HepG2 (cell line): ENCODE measurements at regions not wholly inside any gene's neighbourhood (a gene's known extent, or its start where the extent isn't known, plus 50 kb on each side); places are given as distances from the start of the nearest gene placed in this dataset.

Experiments
- ATAC-seq: fragments of 200-7000 bp; cut with Tn5 transposase; 3 replicates; pipeline ENCODE4 v1.9.1; 2020; ENCODE audit warnings: mild to moderate bottlenecking, moderate library complexity
- BruUV-seq: library from RNA; stranded (reverse); fragments of 400-500 nt; replicated peaks from 2 replicates; lab custom pipeline; 2021; lab: Mats Ljungman, UMichigan
- CTCF ChIA-PET: fragments of 300-600 bp; formaldehyde crosslinking; extraction: SDS; loops from one replicate; lab custom pipeline; 2021; ENCODE audit warnings: low total read pairs, inconsistent platforms, low intra/inter-chr PET ratio; lab: Yijun Ruan, JAX
- POLR2A ChIA-PET: fragments of 350-600 bp; sonication (Branson Sonifier 250); formaldehyde crosslinking; loops from one replicate; lab custom pipeline; 2020; ENCODE audit warnings: antibody characterized with exemption, inconsistent platforms; lab: Yijun Ruan, JAX
- DNase-seq: peaks from one replicate; pipeline ENCODE4 v3.0.0-alpha.2; 2015; ENCODE audit warnings: low spot score
- FAIRE-seq: peaks from 3 replicates; lab custom pipeline; 2011; peaks lifted over from hg19 to GRCh38; lab: Jason Lieb, UNC
- H2AFZ ChIP-seq: one replicate; pipeline ENCODE4 v1.6.1; 2011; ENCODE audit warnings: low read length, inconsistent platforms
- H3K27ac ChIP-seq: fragments of 300-600 bp; 3 replicates; pipeline ENCODE4 v1.8.0; 2011; ENCODE audit warnings: mixed run types, mild to moderate bottlenecking, mixed read lengths, low read length, inconsistent platforms; ENCODE audit not compliant: insufficient read depth; ENCODE audit errors: extremely low read length
- H3K27me3 ChIP-seq, 2 experiments: fragments of 200-600 bp in 1 of 2; 2 replicates in 1 of 2; 3 replicates in 1 of 2; pipeline versions ENCODE4 v1.6.0 to v1.8.0; 2011; ENCODE audit warnings: low read length in 2 of 2, mild to moderate bottlenecking in 2 of 2, moderate library complexity in 2 of 2, inconsistent platforms in 1 of 2; ENCODE audit not compliant: insufficient read depth in 2 of 2, control insufficient read depth in 1 of 2
- H3K36me3 ChIP-seq, 2 experiments: fragments of 200-600 bp in 1 of 2; replicated peaks in 1 of 2; 2 replicates in 1 of 2; 3 replicates in 1 of 2; pipeline versions ENCODE4 v1.5.1 to v1.8.0; 2011; ENCODE audit warnings: low read length in 2 of 2, inconsistent platforms in 1 of 2; ENCODE audit not compliant: insufficient read depth in 2 of 2, control insufficient read depth in 1 of 2
- H3K4me1 ChIP-seq: 2 replicates; pipeline ENCODE4 v1.5.1; 2012; ENCODE audit warnings: low read length, inconsistent platforms; ENCODE audit not compliant: insufficient read depth
- H3K4me2 ChIP-seq: 2 replicates; pipeline ENCODE4 v1.6.0; 2011; ENCODE audit warnings: low read depth, low read length, inconsistent platforms
- H3K4me3 ChIP-seq, 3 experiments: fragments of 200-600 bp in 1 of 3; sonication (generic), shearing (Covaris generic) in 1 of 3; replicated peaks in 1 of 3; 2 replicates each; pipeline ENCODE4 v1.5.1; 2011 to 2016; ENCODE audit warnings: low read length in 3 of 3, inconsistent platforms in 2 of 3, low read depth in 2 of 3, mild to moderate bottlenecking in 2 of 3, control low read depth in 1 of 3, mixed read lengths in 1 of 3; ENCODE audit not compliant: insufficient read depth in 1 of 3
- H3K79me2 ChIP-seq: one replicate; pipeline ENCODE4 v1.6.1; 2011; ENCODE audit warnings: low read length, inconsistent platforms; ENCODE audit not compliant: insufficient read depth
- H3K9ac ChIP-seq: 2 replicates; pipeline ENCODE4 v1.6.0; 2011; ENCODE audit warnings: mild to moderate bottlenecking, low read depth, low read length, inconsistent platforms; ENCODE audit not compliant: insufficient read depth
- H3K9me3 ChIP-seq: 2 replicates; pipeline ENCODE4 v1.5.1; 2012; ENCODE audit warnings: mild to moderate bottlenecking, low read length
- H4K20me1 ChIP-seq: 2 replicates; pipeline ENCODE4 v1.6.0; 2011; ENCODE audit warnings: inconsistent platforms, mild to moderate bottlenecking, low read length, moderate library complexity; ENCODE audit not compliant: insufficient read depth
- CCDC6 ChIP-seq: sonication (generic); formaldehyde crosslinking; IDR thresholded peaks from 2 replicates; pipeline ENCODE4 v1.8.1; 2022; ENCODE audit warnings: mild to moderate bottlenecking, missing genetic modification reagents, moderate library complexity
- DMAP1 ChIP-seq: IDR thresholded peaks from 2 replicates; pipeline ENCODE4 v1.6.1; 2016
- GABPA ChIP-seq, 2 experiments: IDR thresholded peaks; 2 replicates each; pipeline ENCODE4 v1.6.1; 2011 to 2016; ENCODE audit warnings: low read depth in 2 of 2, low read length in 1 of 2, missing biosample characterization in 1 of 2, missing genetic modification characterization in 1 of 2
- HNF4A ChIP-seq: sonication (generic); formaldehyde crosslinking; IDR thresholded peaks from 2 replicates; pipeline ENCODE4 v1.4.0; 2020; ENCODE audit warnings: missing genetic modification reagents
- MTA3 ChIP-seq: sonication (generic); formaldehyde crosslinking; IDR thresholded peaks from 2 replicates; pipeline ENCODE4 v1.4.0; 2020; ENCODE audit warnings: missing genetic modification reagents
- NCOA5 ChIP-seq: sonication (generic); formaldehyde crosslinking; IDR thresholded peaks from 2 replicates; pipeline ENCODE4 v1.4.0; 2020; ENCODE audit warnings: missing genetic modification reagents
- PAX8 ChIP-seq: sonication (generic); formaldehyde crosslinking; IDR thresholded peaks from 2 replicates; pipeline ENCODE4 v1.8.0; 2022; ENCODE audit warnings: mild to moderate bottlenecking, missing genetic modification reagents, borderline replicate concordance
- PRDM4 ChIP-seq: sonication (generic); formaldehyde crosslinking; IDR thresholded peaks from 2 replicates; pipeline ENCODE4 v1.9.0; 2021; ENCODE audit warnings: missing genetic modification reagents, borderline replicate concordance
- ZNF232 ChIP-seq: sonication (generic); formaldehyde crosslinking; IDR thresholded peaks from 2 replicates; pipeline ENCODE4 v1.4.0; 2020; ENCODE audit warnings: missing genetic modification reagents, borderline replicate concordance
- ZNF484 ChIP-seq: sonication (generic); formaldehyde crosslinking; IDR thresholded peaks from 2 replicates; pipeline ENCODE4 v1.5.1; 2020; ENCODE audit warnings: mild to moderate bottlenecking, low read depth, missing genetic modification reagents, borderline replicate concordance
- ZNF746 ChIP-seq: sonication (generic); formaldehyde crosslinking; IDR thresholded peaks from 2 replicates; pipeline ENCODE4 v1.8.0; 2022; ENCODE audit warnings: mild to moderate bottlenecking, missing genetic modification reagents
- WGBS: methylation state at CpG from one replicate; pipeline ENCODE4 v1.1.6; 2017; ENCODE audit warnings: low lambda C conversion rate; 5-methylcytosine and 5-hydroxymethylcytosine counted together
- in situ Hi-C: cut with HindIII; loops from 2 replicates; pipeline ENCODE4 v1.10.0; 2017; ENCODE audit warnings: low pct_unique_long_range_greater_than_20kb; ENCODE audit not compliant: extremely low pct_ligation_motif_present
- intact Hi-C: fragments of 100-400 bp; cut with micrococcal nuclease; formaldehyde crosslinking; loops from one replicate; pipeline ENCODE4 v1.10.0; 2022; ENCODE audit not compliant: unreplicated experiment
- TF ChIP-seq, protein P1 (sequence below): sonication (generic); formaldehyde crosslinking; IDR thresholded peaks from 2 replicates; pipeline ENCODE4 v1.8.0; 2022; ENCODE audit warnings: missing genetic modification reagents, mild to moderate bottlenecking, moderate library complexity, borderline replicate concordance

DNA sequence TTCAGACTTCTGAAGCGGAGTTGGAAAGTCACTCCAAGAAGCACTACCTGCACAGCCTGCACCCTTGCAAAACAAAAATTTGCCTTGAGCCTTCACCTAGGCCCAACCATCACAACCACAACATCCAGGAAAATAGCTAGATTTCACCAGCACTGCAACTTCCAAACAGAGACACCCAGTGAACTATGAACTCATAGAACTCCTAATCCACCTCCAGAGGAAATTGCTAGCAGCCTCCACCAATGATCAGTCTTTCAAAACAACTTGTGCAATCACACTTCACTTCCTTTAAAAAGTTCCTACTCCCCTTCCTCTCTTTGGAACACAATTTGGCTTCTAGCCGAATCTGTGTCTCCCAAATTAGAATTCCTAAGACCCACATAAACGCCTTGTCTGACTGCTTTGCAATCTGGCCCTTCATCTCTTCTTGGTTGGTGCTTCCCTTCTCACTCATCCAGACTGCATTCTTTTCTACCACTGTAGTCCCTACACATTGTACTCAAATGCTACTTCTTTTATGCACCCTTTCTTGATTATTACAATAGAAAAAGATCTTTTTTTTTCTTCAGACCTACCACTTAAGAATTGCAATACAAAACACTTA is 489.2 kb upstream of the ARGLU1 start:
- FAIRE-seq (no peak), DNase-seq (peak; percentile 1), ATAC-seq (peak; percentile 44; the same call in 1 of the 3 replicates)
- Histone ChIP-seq H2AFZ (no peak overlapping the region), H3K36me3 (no peaks in the 10 kb centered on the region), H3K9me3 (peaks cover 4% of the 10 kb centered on the region; the same call in 1 of the 2 replicates), H3K27ac (no peak overlapping the region), H4K20me1 (no peaks in the 10 kb centered on the region), H3K4me1 (peaks cover 10% of the 10 kb centered on the region; the same call in 1 of the 2 replicates), H3K4me2 (no peak overlapping the region), H3K4me3 (no peak overlapping the region), H3K9ac (no peak overlapping the region), H3K79me2 (no peaks in the 10 kb centered on the region), H3K27me3 (no peaks in the 10 kb centered on the region)
- ChIA-PET CTCF (no interaction called here), POLR2A (no interaction called here)
- WGBS, result 33% methylated on average over 3 of the region's 3 CpGs
- no peak for TF ChIP-seq DMAP1 (CRISPR knock-in tag)
- TF ChIP-seq ZNF746 (CRISPR knock-in tag), result no peak
- TF ChIP-seq PAX8 (CRISPR knock-in tag), result no peak
- TF ChIP-seq HNF4A (CRISPR knock-in tag), result peak; percentile 39
- no peak for TF ChIP-seq GABPA (IDR thresholded peaks at IDR 0.05; ENCODE audit: low read depth, low read length)
- 0 out of 2 replicates have a peak, but pooled peaks have one; percentile 20 for TF ChIP-seq GABPA (CRISPR knock-in tag; IDR thresholded peaks at IDR 0.05; ENCODE audit: low read depth)
- in situ Hi-C loops (no loop called here), intact Hi-C loops (no loop called here)
- no TSS peak for BruUV-seq

DNA sequence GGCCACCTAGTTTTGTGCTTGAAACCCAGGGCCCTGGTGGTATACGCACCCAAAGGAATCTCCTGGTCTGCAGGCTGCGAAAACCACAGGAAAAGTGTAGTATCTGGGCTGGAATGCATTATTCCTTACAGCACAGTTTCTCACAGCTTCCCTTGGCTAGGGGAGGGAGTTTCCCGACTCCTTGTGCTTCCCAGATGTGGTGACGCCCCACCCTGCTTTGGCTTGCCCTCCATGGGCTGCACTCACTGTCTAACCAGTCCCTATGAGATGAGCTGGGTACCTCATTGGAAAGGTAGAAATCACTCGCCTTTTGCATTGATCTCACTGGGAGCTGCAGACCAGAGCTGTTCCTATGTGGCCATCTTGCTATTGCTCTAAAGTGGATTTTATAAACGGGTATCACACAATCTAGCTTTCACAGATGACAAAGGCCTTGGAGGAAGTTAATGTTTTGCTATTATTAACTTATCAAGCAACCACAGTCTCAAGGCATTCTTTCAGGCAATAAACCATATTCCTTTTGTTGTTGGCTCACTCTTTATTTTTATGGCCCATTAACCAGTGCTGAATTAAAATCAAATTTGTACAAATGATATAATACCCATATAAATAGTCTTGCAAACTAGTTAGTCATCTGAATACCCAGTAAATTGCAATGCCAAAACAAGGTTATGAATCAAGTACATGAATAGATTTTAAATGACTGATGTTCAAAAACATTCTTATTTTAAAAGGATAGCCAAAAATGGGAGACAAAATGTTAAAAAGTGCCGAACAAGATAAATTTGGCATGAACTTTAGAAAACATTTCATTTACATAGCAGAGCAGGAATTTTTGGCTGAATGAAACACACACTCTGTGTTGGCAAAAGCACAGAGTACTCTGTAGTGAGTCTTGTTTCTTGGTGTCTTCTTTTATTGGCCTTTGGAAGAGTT is 475.4 kb upstream of the ARGLU1 start:
- ChIA-PET POLR2A (no interaction called here), CTCF (no interaction called here)
- Histone ChIP-seq H3K27me3 (no peaks in the 10 kb centered on the region), H3K9ac (no peak overlapping the region), H3K79me2 (no peaks in the 10 kb centered on the region), H3K27ac (no peak overlapping the region), H4K20me1 (no peaks in the 10 kb centered on the region), H3K4me3 (no peak overlapping the region), H3K4me2 (no peak overlapping the region), H3K36me3 (no peaks in the 10 kb centered on the region), H2AFZ (no peak overlapping the region), H3K9me3 (no peaks in the 10 kb centered on the region), H3K4me1 (no peaks in the 10 kb centered on the region)
- WGBS, result 22% methylated on average over 6 of the region's 7 CpGs
- in situ Hi-C loops, result no loop called here
- intact Hi-C loops, result no loop called here
- DNase-seq, result no peak
- FAIRE-seq, result no peak
- no TSS peak for BruUV-seq
- no peak for ATAC-seq
- TF ChIP-seq MTA3 (CRISPR knock-in tag) (no peak), NCOA5 (no peak), ZNF484 (no peak), CCDC6 (CRISPR knock-in tag) (no peak), PRDM4 (no peak), ZNF232 (CRISPR knock-in tag) (no peak)
- TF ChIP-seq, protein P1, sequence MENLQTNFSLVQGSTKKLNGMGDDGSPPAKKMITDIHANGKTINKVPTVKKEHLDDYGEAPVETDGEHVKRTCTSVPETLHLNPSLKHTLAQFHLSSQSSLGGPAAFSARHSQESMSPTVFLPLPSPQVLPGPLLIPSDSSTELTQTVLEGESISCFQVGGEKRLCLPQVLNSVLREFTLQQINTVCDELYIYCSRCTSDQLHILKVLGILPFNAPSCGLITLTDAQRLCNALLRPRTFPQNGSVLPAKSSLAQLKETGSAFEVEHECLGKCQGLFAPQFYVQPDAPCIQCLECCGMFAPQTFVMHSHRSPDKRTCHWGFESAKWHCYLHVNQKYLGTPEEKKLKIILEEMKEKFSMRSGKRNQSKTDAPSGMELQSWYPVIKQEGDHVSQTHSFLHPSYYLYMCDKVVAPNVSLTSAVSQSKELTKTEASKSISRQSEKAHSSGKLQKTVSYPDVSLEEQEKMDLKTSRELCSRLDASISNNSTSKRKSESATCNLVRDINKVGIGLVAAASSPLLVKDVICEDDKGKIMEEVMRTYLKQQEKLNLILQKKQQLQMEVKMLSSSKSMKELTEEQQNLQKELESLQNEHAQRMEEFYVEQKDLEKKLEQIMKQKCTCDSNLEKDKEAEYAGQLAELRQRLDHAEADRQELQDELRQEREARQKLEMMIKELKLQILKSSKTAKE, result no peak
